Memory B cell (primary cell): ENCODE measurements at regions not wholly inside any gene's neighbourhood (a gene's known extent, or its start where the extent isn't known, plus 50 kb on each side); places are given as distances from the start of the nearest gene placed in this dataset.

Experiments used
- ATAC-seq: fragments of 150-1000 bp; cut with Tn5 transposase; 2 replicates; pipeline ENCODE4 v1.10.0; 2021; ENCODE audit warnings: low read depth, mild to moderate bottlenecking, moderate library complexity
- DNase-seq, 2 donors: peaks; one replicate each; pipeline ENCODE4 v3.0.0; 2022; ENCODE audit warnings: low spot score in 2 of 2
- H3K27ac Mint-ChIP-seq: one replicate; pipeline ENCODE4 v1.8.0; 2022; ENCODE audit warnings: mild to moderate bottlenecking, moderate library complexity, mixed read lengths
- H3K27me3 Mint-ChIP-seq: one replicate; pipeline ENCODE4 v1.8.0; 2022; ENCODE audit warnings: mixed read lengths
- H3K36me3 Mint-ChIP-seq: one replicate; pipeline ENCODE4 v1.8.0; 2022; ENCODE audit warnings: mild to moderate bottlenecking, mixed read lengths
- H3K4me1 Mint-ChIP-seq: one replicate; pipeline ENCODE4 v1.8.0; 2022; ENCODE audit warnings: mixed read lengths
- H3K4me3 Mint-ChIP-seq: one replicate; pipeline ENCODE4 v1.8.0; 2022; ENCODE audit warnings: mild to moderate bottlenecking, moderate library complexity, mixed read lengths
- H3K9me3 Mint-ChIP-seq: one replicate; pipeline ENCODE4 v1.8.0; 2022; ENCODE audit warnings: mixed read lengths

DNA sequence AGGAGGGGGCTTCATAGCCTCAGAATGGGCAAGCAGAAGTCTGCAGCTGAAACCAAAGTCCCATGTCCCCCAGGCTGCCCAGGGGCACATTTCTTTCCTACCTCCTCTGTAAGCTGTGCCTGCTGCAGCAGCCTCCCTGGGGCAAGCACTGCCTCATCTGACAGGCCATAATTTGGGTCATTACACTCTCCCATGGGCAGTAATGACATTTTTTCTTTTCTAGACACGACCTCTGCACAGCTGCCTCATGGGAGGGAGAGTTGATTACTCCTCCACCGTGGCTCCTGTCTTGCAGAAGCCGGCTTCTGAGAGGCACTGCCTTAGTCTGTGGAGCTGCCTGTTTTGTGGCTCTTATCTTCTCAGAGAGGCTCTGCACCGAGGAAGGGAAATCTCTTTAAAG lies 268.9 kb downstream of the TDRD15 start:
- no peak overlapping the region for H3K27ac Mint-ChIP-seq
- DNase-seq, result no peak
- no peak for ATAC-seq
- no peaks in the 10 kb centered on the region for H3K27me3 Mint-ChIP-seq
- H3K4me1 Mint-ChIP-seq, result no peaks in the 10 kb centered on the region
- H3K9me3 Mint-ChIP-seq, result peaks cover 3% of the 10 kb centered on the region
- no peak overlapping the region for H3K4me3 Mint-ChIP-seq
- no peaks in the 10 kb centered on the region for H3K36me3 Mint-ChIP-seq

DNA sequence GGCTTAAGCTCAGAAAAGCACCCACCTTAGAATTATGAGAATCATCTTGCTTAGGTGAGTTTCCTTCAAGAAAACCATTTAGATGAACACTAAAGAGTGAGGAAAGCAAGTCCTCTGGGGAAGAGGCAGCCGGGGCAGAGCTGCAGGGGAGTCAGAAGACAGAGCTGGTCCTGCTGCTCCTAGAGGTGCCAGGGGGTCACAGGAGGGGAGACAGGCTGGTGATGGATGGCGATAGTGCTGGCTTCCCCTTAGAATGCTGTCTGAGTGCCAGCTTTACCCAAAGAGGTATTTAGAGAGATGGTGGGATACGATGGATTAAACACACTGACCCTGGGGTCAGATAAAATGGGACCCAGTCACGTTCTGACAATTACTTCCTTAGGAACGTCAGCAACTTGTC lies 269.4 kb downstream of the TDRD15 start:
- Mint-ChIP-seq H3K4me3 (no peak overlapping the region), H3K4me1 (no peaks in the 10 kb centered on the region), H3K9me3 (peaks cover 1% of the 10 kb centered on the region), H3K36me3 (no peaks in the 10 kb centered on the region), H3K27me3 (no peaks in the 10 kb centered on the region), H3K27ac (no peak overlapping the region)
- DNase-seq, result no peak
- ATAC-seq, result no peak

DNA sequence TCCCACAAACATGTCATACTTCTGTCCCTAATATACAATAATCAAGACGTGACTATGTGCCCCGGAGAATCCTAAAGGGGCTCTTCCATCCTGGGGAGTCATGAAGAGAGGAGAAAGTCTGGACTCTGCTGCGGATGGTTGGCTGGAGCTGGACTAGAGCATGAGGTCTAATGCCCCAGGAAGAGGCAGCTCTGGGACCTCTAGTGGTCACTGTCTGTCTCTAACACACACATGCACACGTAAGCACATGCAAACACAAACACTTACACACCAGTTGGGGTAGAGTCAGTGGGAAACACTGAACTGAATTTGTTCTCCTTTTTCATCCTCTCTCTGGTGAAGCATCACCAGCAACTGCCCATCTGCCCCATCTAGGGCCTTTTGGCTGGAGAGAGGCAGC lies 271.6 kb downstream of the TDRD15 start:
- DNase-seq, result no peak
- H3K27ac Mint-ChIP-seq, result no peak overlapping the region
- H3K9me3 Mint-ChIP-seq, result no peaks in the 10 kb centered on the region
- no peaks in the 10 kb centered on the region for H3K36me3 Mint-ChIP-seq
- no peak for ATAC-seq
- H3K27me3 Mint-ChIP-seq, result no peaks in the 10 kb centered on the region
- no peak overlapping the region for H3K4me3 Mint-ChIP-seq
- H3K4me1 Mint-ChIP-seq, result no peaks in the 10 kb centered on the region

DNA sequence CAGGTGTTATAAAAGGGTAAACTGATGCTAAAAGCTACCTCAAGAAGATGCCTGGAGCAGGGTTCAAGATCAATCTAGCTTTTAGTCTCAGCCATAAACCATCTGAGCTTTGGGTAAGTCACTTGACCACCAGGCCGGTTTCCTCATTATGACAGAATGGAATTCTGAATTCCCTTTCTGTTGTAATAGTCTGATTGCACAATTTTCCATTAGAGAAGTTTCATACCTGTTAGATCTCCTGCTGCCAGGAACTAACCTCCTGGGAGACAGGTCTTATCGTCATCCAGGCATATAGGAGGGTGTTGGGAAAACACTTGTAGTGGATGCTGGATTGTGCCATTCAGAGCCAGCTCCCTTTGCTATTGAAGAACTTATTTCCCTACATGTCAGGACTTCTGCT lies 272.5 kb downstream of the TDRD15 start:
- H3K27me3 Mint-ChIP-seq, result no peaks in the 10 kb centered on the region
- no peak for DNase-seq
- H3K4me3 Mint-ChIP-seq, result no peak overlapping the region
- no peak for ATAC-seq
- H3K27ac Mint-ChIP-seq, result no peak overlapping the region
- H3K9me3 Mint-ChIP-seq, result peaks cover 2% of the 10 kb centered on the region
- no peaks in the 10 kb centered on the region for H3K36me3 Mint-ChIP-seq
- H3K4me1 Mint-ChIP-seq, result no peaks in the 10 kb centered on the region

DNA sequence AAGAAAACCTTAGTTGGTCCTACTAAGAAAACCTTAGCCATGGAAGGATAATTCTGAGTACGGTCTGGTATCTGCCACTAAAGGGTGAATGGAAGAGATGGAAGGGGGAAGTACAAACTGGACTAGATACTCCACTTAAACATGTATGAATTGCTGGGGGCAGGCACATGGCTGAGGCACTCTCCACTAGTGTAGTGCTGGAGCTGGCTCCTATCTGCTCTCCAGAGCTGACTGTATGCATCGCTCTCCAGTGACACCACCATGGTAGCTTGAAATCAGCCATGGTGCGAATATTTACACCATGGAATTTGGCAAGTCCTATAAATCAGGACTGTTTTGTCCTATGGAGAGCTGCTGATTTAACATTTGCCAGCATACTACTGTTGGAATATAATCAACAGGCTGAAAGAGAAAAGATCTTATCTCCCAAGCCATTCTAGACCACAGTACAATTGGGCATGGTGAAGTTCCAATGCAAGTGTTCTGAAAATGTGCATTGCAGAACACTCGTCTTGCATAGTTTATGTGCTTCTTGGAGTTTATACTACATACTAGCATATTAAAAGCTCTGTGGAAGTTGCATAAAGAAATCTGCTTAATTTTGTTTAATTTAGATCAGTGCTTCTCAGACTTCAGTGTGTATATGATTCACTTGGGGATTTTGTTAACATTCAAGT lies 277.4 kb downstream of the TDRD15 start:
- H3K4me3 Mint-ChIP-seq, result no peak overlapping the region
- no peaks in the 10 kb centered on the region for H3K4me1 Mint-ChIP-seq
- no peak overlapping the region for H3K27ac Mint-ChIP-seq
- H3K27me3 Mint-ChIP-seq, result no peaks in the 10 kb centered on the region
- H3K36me3 Mint-ChIP-seq, result no peaks in the 10 kb centered on the region
- ATAC-seq, result no peak
- DNase-seq, result no peak
- H3K9me3 Mint-ChIP-seq, result peaks cover 2% of the 10 kb centered on the region

DNA sequence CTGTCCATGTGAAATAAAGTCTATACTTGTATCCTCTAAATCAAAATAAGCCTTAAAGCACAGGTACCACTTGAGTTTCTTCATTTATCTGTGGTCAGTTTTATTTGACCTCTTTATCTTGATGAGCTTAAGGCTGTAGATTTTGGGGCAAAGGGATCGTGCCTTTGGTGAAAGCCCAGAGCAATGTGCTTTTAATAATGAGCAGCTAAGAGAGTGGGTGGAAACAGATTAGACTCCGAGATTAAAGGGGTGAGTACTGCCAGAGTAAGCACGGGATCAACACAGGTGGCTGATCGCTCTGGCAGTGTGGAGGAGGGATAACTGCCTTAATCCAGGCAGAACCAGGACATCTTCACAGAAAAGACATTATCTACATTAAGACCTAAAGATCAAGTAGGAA lies 280.4 kb downstream of the TDRD15 start:
- no peaks in the 10 kb centered on the region for H3K4me1 Mint-ChIP-seq
- no peak for DNase-seq
- no peak for ATAC-seq
- H3K36me3 Mint-ChIP-seq, result no peaks in the 10 kb centered on the region
- no peak overlapping the region for H3K27ac Mint-ChIP-seq
- H3K9me3 Mint-ChIP-seq, result peaks cover 2% of the 10 kb centered on the region
- H3K4me3 Mint-ChIP-seq, result no peak overlapping the region
- no peaks in the 10 kb centered on the region for H3K27me3 Mint-ChIP-seq

DNA sequence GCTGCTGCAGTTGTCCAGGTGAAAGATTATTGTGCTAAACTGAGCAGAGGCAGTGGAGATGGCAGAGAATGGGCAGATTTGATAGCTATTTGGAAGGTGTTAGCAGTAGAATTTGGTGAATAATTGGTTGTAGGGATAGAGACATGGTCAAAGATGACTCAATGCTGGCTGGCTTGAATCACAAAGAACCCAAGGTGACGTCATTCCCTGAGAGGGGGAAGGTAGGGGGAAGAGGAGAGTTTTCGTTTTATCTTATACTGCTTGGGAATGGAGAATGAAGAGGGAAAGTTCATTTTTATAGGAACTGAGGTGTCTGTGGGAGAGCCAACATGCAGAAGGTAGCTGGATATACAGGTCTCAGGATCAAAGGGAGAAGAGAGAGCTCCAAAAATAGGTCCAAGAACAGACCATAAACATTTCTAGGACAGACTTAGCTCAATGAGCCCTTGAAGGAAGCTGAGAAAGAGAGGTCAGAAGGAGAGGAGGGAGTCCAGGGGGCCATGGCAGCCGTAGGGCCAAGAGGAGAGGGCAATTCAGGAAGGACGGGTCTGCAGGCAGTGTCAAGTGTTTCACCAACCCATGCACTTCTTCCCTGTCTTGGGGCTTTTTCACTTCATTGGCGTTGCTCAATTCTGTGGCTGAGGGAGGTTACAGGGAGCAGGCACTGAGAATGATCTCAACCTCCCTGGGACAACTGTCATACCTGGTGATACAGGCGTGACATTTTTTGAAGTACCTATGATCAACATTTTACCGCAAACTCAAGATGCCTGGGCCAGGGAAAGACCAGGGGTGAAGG lies 281.3 kb downstream of the TDRD15 start:
- no peak for ATAC-seq
- Mint-ChIP-seq H3K27me3 (no peaks in the 10 kb centered on the region), H3K36me3 (no peaks in the 10 kb centered on the region), H3K4me3 (no peak overlapping the region), H3K9me3 (peaks cover 3% of the 10 kb centered on the region), H3K27ac (no peak overlapping the region), H3K4me1 (no peaks in the 10 kb centered on the region)
- no peak for DNase-seq

DNA sequence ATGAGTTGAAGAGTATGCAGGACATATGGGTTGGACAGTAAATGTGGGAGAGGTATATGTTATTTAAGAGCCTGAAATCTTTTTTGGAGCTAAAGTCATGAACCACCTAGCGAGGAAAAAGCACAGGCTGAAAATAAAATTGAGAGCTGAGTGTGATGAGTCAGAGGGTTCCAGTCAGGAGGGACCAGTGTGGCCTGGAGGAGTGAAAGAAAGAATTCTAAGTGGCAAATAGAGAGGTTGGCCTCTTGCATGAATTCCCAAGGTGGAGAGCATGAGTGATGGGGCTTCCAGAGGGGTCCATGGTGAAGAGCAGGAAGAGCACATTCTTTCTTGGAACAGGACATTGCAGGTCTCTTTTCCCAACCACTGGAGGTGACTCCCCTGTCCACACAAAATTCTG lies 282.6 kb downstream of the TDRD15 start:
- H3K27ac Mint-ChIP-seq, result no peak overlapping the region
- ATAC-seq (no peak), DNase-seq (no peak)
- H3K36me3 Mint-ChIP-seq, result no peaks in the 10 kb centered on the region
- H3K27me3 Mint-ChIP-seq, result no peaks in the 10 kb centered on the region
- H3K4me1 Mint-ChIP-seq, result no peaks in the 10 kb centered on the region
- no peak overlapping the region for H3K4me3 Mint-ChIP-seq
- peaks cover 2% of the 10 kb centered on the region for H3K9me3 Mint-ChIP-seq

DNA sequence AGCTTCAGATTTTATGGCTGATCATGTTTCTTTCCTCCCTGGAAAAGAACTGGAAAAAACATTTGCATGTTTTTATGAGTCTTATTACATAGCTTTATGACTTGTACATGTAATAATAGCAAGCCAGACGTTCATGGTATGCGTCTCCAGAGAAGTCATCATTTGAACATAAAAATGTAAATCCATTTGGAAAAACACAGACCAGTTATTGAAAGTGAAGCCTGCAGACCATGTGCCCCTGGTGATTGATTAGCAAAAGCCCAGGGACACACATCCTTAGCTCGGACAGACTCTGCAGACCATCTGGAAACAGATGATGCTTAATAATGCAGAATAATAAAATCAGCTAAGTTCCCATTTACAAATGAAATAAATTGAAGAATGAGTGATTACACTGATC lies 283.1 kb downstream of the TDRD15 start:
- no peak overlapping the region for H3K27ac Mint-ChIP-seq
- no peak overlapping the region for H3K4me3 Mint-ChIP-seq
- H3K9me3 Mint-ChIP-seq, result peaks cover 2% of the 10 kb centered on the region
- DNase-seq, result no peak
- H3K36me3 Mint-ChIP-seq, result no peaks in the 10 kb centered on the region
- H3K4me1 Mint-ChIP-seq, result no peaks in the 10 kb centered on the region
- H3K27me3 Mint-ChIP-seq, result no peaks in the 10 kb centered on the region
- ATAC-seq, result no peak

DNA sequence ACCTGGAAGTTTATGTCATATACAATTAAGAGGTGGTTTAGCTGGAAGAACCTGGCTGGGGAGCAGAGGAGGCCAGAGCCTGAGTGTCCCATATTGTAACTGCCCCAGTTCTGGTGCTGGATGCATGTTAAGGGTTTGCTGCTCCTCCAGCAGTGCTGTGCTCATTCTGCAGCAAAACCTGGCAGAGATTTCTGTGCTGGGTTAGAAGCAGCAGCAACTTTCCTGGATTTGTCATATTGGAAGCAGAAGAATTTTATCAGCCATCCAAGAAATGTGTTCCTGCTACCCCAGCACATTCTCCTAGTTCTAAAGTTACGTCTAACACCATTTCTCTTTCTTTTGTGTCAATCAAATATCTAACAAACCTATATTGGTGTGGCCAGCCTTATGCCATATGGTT lies 284.1 kb downstream of the TDRD15 start:
- no peak for DNase-seq
- Mint-ChIP-seq H3K9me3 (peaks cover 2% of the 10 kb centered on the region), H3K4me3 (no peak overlapping the region), H3K27me3 (no peaks in the 10 kb centered on the region), H3K27ac (no peak overlapping the region), H3K4me1 (no peaks in the 10 kb centered on the region), H3K36me3 (no peaks in the 10 kb centered on the region)
- no peak for ATAC-seq

DNA sequence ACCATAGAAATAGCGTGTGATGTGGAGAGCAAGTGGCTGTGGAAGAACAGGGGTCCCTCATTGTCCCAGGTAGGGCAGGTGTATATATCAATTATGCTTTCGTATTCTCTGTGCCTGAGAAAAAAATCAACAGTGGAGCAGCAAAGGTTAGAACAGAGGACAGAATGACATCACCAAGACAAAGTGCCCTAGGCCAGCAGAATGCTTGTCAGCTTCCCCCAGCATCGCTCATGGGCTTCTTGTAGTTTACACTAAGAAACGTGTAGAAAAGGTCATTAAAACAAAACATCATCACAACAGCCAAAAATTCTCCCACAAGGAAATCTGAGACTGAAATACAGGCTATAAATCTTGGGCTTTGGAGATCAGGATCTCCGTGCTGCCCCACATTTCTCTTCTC lies 288.0 kb downstream of the TDRD15 start:
- H3K27ac Mint-ChIP-seq, result no peak overlapping the region
- H3K27me3 Mint-ChIP-seq, result no peaks in the 10 kb centered on the region
- H3K36me3 Mint-ChIP-seq, result no peaks in the 10 kb centered on the region
- H3K4me3 Mint-ChIP-seq, result no peak overlapping the region
- H3K9me3 Mint-ChIP-seq, result peaks cover 4% of the 10 kb centered on the region
- ATAC-seq, result no peak
- no peaks in the 10 kb centered on the region for H3K4me1 Mint-ChIP-seq
- DNase-seq, result no peak

DNA sequence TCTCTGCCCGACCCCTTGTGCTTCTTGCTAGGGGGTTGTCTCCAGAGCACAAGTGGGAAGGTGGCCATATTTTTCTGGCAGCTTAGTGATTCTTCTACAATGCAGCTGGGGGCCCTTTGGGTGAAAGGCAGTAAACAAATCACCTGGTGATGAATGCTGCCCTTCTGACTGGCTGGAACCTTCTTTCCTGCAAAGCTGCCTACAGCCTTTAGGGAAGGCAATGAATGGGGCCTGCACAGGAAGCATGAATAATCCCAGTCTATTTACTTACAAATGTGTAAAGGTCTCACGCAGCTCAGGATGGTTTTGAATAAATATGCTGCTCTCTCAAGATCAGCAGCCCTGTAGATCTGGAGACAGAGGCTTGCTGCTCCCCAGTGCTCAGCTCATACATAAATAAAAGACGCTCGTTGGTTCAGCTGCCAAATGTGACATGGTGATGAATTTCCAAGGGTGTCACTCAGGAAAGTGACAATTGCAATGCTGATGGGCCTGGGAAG lies 289.2 kb downstream of the TDRD15 start:
- DNase-seq (no peak), ATAC-seq (no peak)

DNA sequence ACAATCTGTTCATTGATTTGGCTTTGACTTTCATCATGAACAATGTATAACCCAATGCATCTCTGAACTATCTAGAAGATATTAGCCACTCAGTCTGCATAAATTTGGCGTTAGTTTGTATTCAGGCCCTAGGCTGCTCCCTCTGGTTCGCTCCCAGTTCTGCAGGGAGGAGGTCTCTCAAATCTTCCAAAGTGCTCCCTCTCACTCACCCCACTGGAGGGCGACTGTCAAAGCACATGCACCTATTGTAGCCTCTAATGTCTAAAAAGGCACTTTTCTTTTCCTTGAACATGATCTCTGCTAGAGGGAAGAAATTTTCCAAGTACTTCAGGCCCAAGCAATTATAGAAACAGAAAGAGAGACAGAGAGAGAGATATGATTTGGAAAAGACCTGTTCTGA lies 291.5 kb downstream of the TDRD15 start:
- no peak for DNase-seq
- no peak overlapping the region for H3K4me3 Mint-ChIP-seq
- peaks cover 2% of the 10 kb centered on the region for H3K9me3 Mint-ChIP-seq
- ATAC-seq, result no peak
- H3K27me3 Mint-ChIP-seq, result peaks cover 2% of the 10 kb centered on the region
- H3K36me3 Mint-ChIP-seq, result no peaks in the 10 kb centered on the region
- no peaks in the 10 kb centered on the region for H3K4me1 Mint-ChIP-seq
- no peak overlapping the region for H3K27ac Mint-ChIP-seq

More for the DNA sequence above, 289.2 kb downstream of the TDRD15 start:
- H3K36me3 Mint-ChIP-seq, result no peaks in the 10 kb centered on the region
- H3K9me3 Mint-ChIP-seq, result peaks cover 4% of the 10 kb centered on the region
- no peak overlapping the region for H3K27ac Mint-ChIP-seq
- no peaks in the 10 kb centered on the region for H3K27me3 Mint-ChIP-seq
- no peak overlapping the region for H3K4me3 Mint-ChIP-seq
- no peaks in the 10 kb centered on the region for H3K4me1 Mint-ChIP-seq

DNA sequence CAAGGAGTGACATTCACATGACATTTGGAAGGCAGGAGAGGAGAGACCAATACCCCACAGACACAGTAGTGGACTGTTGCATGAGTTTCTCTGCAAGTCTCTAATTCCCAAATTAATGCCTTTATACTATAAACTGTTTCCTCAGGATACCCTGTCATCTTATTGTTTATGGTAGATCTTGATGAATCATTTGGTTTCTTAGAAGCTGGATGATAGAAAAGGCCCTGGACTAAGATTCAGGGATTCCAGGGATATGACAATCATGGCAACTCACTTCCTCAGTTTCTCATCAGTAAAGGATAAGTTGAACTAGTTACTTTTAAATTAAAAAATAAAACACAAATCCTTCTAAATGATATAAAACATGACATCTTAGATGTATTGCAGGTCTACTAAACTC lies 292.5 kb downstream of the TDRD15 start:
- H3K36me3 Mint-ChIP-seq, result no peaks in the 10 kb centered on the region
- peaks cover 2% of the 10 kb centered on the region for H3K27me3 Mint-ChIP-seq
- H3K4me3 Mint-ChIP-seq, result no peak overlapping the region
- ATAC-seq (no peak), DNase-seq (no peak)
- no peak overlapping the region for H3K27ac Mint-ChIP-seq
- H3K9me3 Mint-ChIP-seq, result peaks cover 1% of the 10 kb centered on the region
- no peaks in the 10 kb centered on the region for H3K4me1 Mint-ChIP-seq

DNA sequence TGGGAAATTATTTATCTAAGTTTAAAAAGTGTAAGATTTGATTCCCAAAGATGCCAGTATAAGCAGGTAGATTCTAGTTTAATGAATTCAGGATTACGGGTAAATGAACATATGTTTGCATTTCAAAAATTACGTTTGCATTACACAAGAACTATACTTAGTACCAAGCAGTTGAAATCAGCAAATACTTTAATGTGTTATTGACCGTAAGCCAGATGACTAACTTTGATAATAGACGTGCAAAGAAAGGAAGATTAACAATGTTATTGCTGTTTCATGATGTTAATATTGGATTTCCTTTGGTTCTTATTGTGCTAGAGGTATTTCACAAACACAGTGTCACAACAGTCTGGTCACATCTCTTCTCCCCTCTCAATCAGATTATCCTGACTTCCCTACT lies 294.7 kb downstream of the TDRD15 start:
- no peak overlapping the region for H3K27ac Mint-ChIP-seq
- no peaks in the 10 kb centered on the region for H3K36me3 Mint-ChIP-seq
- H3K27me3 Mint-ChIP-seq, result peaks cover 2% of the 10 kb centered on the region
- peaks cover 4% of the 10 kb centered on the region for H3K9me3 Mint-ChIP-seq
- no peaks in the 10 kb centered on the region for H3K4me1 Mint-ChIP-seq
- DNase-seq (no peak), ATAC-seq (no peak)
- no peak overlapping the region for H3K4me3 Mint-ChIP-seq
